ENCODE measurements at regions not wholly inside any gene's neighbourhood (a gene's known extent, or its start where the extent isn't known, plus 50 kb on each side); places are given as distances from the start of the nearest gene placed in this dataset.
"Not testable (repeated sequence)": the region's sequence is repeated elsewhere in the genome, so short reads cannot be mapped to it uniquely, and the experiment has no call there.

GRCh38 chr14:21923820-21924219 lies 250.2 kb upstream of the OR4E1 start:
- intact Hi-C loops (cut with micrococcal nuclease) = loop anchor here (2.0 to 5.0 kb wide), 2 partner anchors 17 to 38 kb away; no protein-coding TSS in a partner anchor
- H3K27me3 Mint-ChIP-seq = no peaks in the 10 kb centered on the region
- H3K27ac Mint-ChIP-seq = peak overlapping the region; percentile 88
- ChIA-PET POLR2A (interaction anchor here (1.3 kb wide), 1 partner anchor 607 kb away, joined by 3 read pairs; no protein-coding TSS in a partner anchor), CTCF (interaction anchor here (0.6 to 2.8 kb wide), 4 partner anchors 10 to 646 kb away, joined by 3 to 14 read pairs (median 5); no protein-coding TSS in a partner anchor)
- peak; percentile 49 for DNase-seq
- no peaks in the 10 kb centered on the region for H3K9me3 Mint-ChIP-seq
- peak overlapping the region; percentile 50 for H3K4me3 Mint-ChIP-seq
- peaks cover 44% of the 10 kb centered on the region for H3K4me1 Mint-ChIP-seq (ENCODE audit: low read depth)
- no peaks in the 10 kb centered on the region for H3K36me3 Mint-ChIP-seq

- Mint-ChIP-seq H3K27me3 (no peaks in the 10 kb centered on the region), H3K27ac (peak overlapping the region; percentile 81), H3K36me3 (no peaks in the 10 kb centered on the region), H3K4me1 (ENCODE audit: low read depth) (peaks cover 61% of the 10 kb centered on the region), H3K4me3 (no peak overlapping the region), H3K9me3 (no peaks in the 10 kb centered on the region)
- intact Hi-C loops (cut with micrococcal nuclease) = loop anchor here (5.0 kb wide), 1 partner anchor 41 kb away; no protein-coding TSS in a partner anchor
- ChIA-PET CTCF (interaction anchor here (0.5 to 5.6 kb wide), 13 partner anchors 8 to 649 kb away, joined by 3 to 71 read pairs (median 4); no protein-coding TSS in a partner anchor), POLR2A (interaction anchor here (0.9 to 1.8 kb wide), 2 partner anchors 585 to 610 kb away, joined by 3 to 5 read pairs; no protein-coding TSS in a partner anchor)
- no peak for DNase-seq
These were observed 247.8 kb upstream of the OR4E1 start for GRCh38 chr14:21921453-21921852.

GRCh38 chr14:21917699-21918436 lies 244.2 kb upstream of the OR4E1 start:
- Mint-ChIP-seq H3K4me3 (peak overlapping the region; percentile 73), H3K36me3 (no peaks in the 10 kb centered on the region), H3K4me1 (ENCODE audit: low read depth) (peaks cover 58% of the 10 kb centered on the region), H3K27me3 (no peaks in the 10 kb centered on the region), H3K9me3 (no peaks in the 10 kb centered on the region), H3K27ac (peak overlapping the region; percentile 73)
- peak; percentile 61 for DNase-seq
- intact Hi-C loops (cut with micrococcal nuclease) = loop anchor here (1.0 to 10.0 kb wide), 6 partner anchors 23 to 937 kb away; no protein-coding TSS in a partner anchor
- ChIA-PET POLR2A (interaction anchor here (0.6 to 1.5 kb wide), 8 partner anchors 47 to 647 kb away, joined by 3 to 5 read pairs (median 3); no protein-coding TSS in a partner anchor), CTCF (interaction anchor here (0.6 to 5.6 kb wide), 29 partner anchors 8 to 736 kb away, joined by 3 to 71 read pairs (median 4); no protein-coding TSS in a partner anchor)

- peaks cover 53% of the 10 kb centered on the region for H3K4me1 Mint-ChIP-seq (ENCODE audit: low read depth)
- DNase-seq = no peak
- H3K27ac Mint-ChIP-seq = peak overlapping the region; percentile 71
- intact Hi-C loops (cut with micrococcal nuclease) = loop anchor here (2.0 to 10.0 kb wide), 4 partner anchors 25 to 939 kb away; no protein-coding TSS in a partner anchor
- peak overlapping the region; percentile 49 for H3K4me3 Mint-ChIP-seq
- no peaks in the 10 kb centered on the region for H3K9me3 Mint-ChIP-seq
- ChIA-PET CTCF (interaction anchor here (0.8 to 4.5 kb wide), 4 partner anchors 49 to 654 kb away, joined by 3 to 31 read pairs (median 11); no protein-coding TSS in a partner anchor), POLR2A (no interaction called here)
- H3K27me3 Mint-ChIP-seq = no peaks in the 10 kb centered on the region
- H3K36me3 Mint-ChIP-seq = no peaks in the 10 kb centered on the region
These were observed 242.2 kb upstream of the OR4E1 start for GRCh38 chr14:21915826-21916225.

- Mint-ChIP-seq H3K27ac (peak overlapping the region; percentile 72), H3K36me3 (no peaks in the 10 kb centered on the region)
- intact Hi-C loops (cut with micrococcal nuclease) = loop anchor here (1.0 to 10.0 kb wide), 3 partner anchors 19 to 941 kb away; no protein-coding TSS in a partner anchor
These were observed 240.1 kb upstream of the OR4E1 start for GRCh38 chr14:21913759-21914158.

GRCh38 chr14:21912367-21912766 lies 238.7 kb upstream of the OR4E1 start:
- H3K27me3 Mint-ChIP-seq = no peaks in the 10 kb centered on the region
- H3K4me1 Mint-ChIP-seq (ENCODE audit: low read depth) = peaks cover 33% of the 10 kb centered on the region
- H3K4me3 Mint-ChIP-seq = no peak overlapping the region
- H3K36me3 Mint-ChIP-seq = no peaks in the 10 kb centered on the region
- POLR2A ChIA-PET = no interaction called here
- intact Hi-C loops (cut with micrococcal nuclease) = loop anchor here (2.0 to 10.0 kb wide), 2 partner anchors 18 to 942 kb away; no protein-coding TSS in a partner anchor
- H3K9me3 Mint-ChIP-seq = no peaks in the 10 kb centered on the region
- CTCF ChIA-PET = interaction anchor here (0.6 to 4.5 kb wide), 15 partner anchors 7 to 941 kb away, joined by 3 to 31 read pairs (median 13); partner anchors contain the start of gene OXA1L
- no peak for DNase-seq
- peak overlapping the region; percentile 19 for H3K27ac Mint-ChIP-seq

More at GRCh38 chr14:21913759-21914158, 240.1 kb upstream of the OR4E1 start:
- CTCF ChIA-PET = interaction anchor here (0.6 to 4.5 kb wide), 44 partner anchors 9 to 1016 kb away, joined by 3 to 31 read pairs (median 4); partner anchors contain the start of genes DAD1 and PRMT5
- H3K4me1 Mint-ChIP-seq (ENCODE audit: low read depth) = peaks cover 44% of the 10 kb centered on the region
- H3K9me3 Mint-ChIP-seq = no peaks in the 10 kb centered on the region
- H3K4me3 Mint-ChIP-seq = peak overlapping the region; percentile 64
- peak; percentile 84 for DNase-seq
- POLR2A ChIA-PET = interaction anchor here (0.7 to 1.2 kb wide), 6 partner anchors 32 to 644 kb away, joined by 3 to 6 read pairs (median 3); no protein-coding TSS in a partner anchor
- H3K27me3 Mint-ChIP-seq = no peaks in the 10 kb centered on the region

GRCh38 chr14:21911877-21912276 lies 238.3 kb upstream of the OR4E1 start:
- ChIA-PET POLR2A (no interaction called here), CTCF (interaction anchor here (0.7 to 4.5 kb wide), 12 partner anchors 9 to 941 kb away, joined by 3 to 31 read pairs (median 10); no protein-coding TSS in a partner anchor)
- H3K27me3 Mint-ChIP-seq = no peaks in the 10 kb centered on the region
- H3K9me3 Mint-ChIP-seq = no peaks in the 10 kb centered on the region
- peaks cover 28% of the 10 kb centered on the region for H3K4me1 Mint-ChIP-seq (ENCODE audit: low read depth)
- intact Hi-C loops (cut with micrococcal nuclease) = loop anchor here (2.0 to 10.0 kb wide), 2 partner anchors 17 to 943 kb away; no protein-coding TSS in a partner anchor
- no peaks in the 10 kb centered on the region for H3K36me3 Mint-ChIP-seq
- no peak for DNase-seq
- H3K27ac Mint-ChIP-seq = no peak overlapping the region
- H3K4me3 Mint-ChIP-seq = no peak overlapping the region

GRCh38 chr14:21910260-21910659 lies 236.6 kb upstream of the OR4E1 start:
- Mint-ChIP-seq H3K27ac (no peak overlapping the region), H3K4me1 (ENCODE audit: low read depth) (peaks cover 15% of the 10 kb centered on the region), H3K9me3 (no peaks in the 10 kb centered on the region), H3K27me3 (no peaks in the 10 kb centered on the region), H3K4me3 (no peak overlapping the region), H3K36me3 (no peaks in the 10 kb centered on the region)
- DNase-seq = no peak
- intact Hi-C loops (cut with micrococcal nuclease) = loop anchor here (10.0 kb wide), 1 partner anchor 945 kb away; no protein-coding TSS in a partner anchor
- ChIA-PET POLR2A (no interaction called here), CTCF (interaction anchor here (0.9 to 1.0 kb wide), 2 partner anchors 12 to 649 kb away, joined by 3 read pairs; no protein-coding TSS in a partner anchor)

GRCh38 chr14:21902561-21903181 lies 229.1 kb upstream of the OR4E1 start:
- intact Hi-C loops (cut with micrococcal nuclease) = no loop called here
- ChIA-PET CTCF (interaction anchor here (0.6 to 1.3 kb wide), 4 partner anchors 10 to 51 kb away, joined by 3 to 18 read pairs (median 4); no protein-coding TSS in a partner anchor), POLR2A (no interaction called here)
- H3K4me3 Mint-ChIP-seq = peak overlapping the region; percentile 71
- no peaks in the 10 kb centered on the region for H3K27me3 Mint-ChIP-seq
- H3K9me3 Mint-ChIP-seq = no peaks in the 10 kb centered on the region
- H3K36me3 Mint-ChIP-seq = no peaks in the 10 kb centered on the region
- peak; percentile 61 for DNase-seq
- H3K27ac Mint-ChIP-seq = peak overlapping the region; percentile 67
- peaks cover 14% of the 10 kb centered on the region for H3K4me1 Mint-ChIP-seq (ENCODE audit: low read depth)

GRCh38 chr14:21894898-21895194 lies 221.2 kb upstream of the OR4E1 start:
- H3K9me3 Mint-ChIP-seq, POLR2A ChIA-PET, H3K27me3 Mint-ChIP-seq, H3K36me3 Mint-ChIP-seq: not testable (repeated sequence)
- intact Hi-C loops (cut with micrococcal nuclease) = loop anchor here (2.0 kb wide), 1 partner anchor 18 kb away; no protein-coding TSS in a partner anchor
- CTCF ChIA-PET = interaction anchor here (1.4 to 2.2 kb wide), 4 partner anchors 18 to 676 kb away, joined by 5 to 13 read pairs (median 5); no protein-coding TSS in a partner anchor
- H3K4me1 Mint-ChIP-seq (ENCODE audit: low read depth) = peaks cover 25% of the 10 kb centered on the region
- peak overlapping the region; percentile 89 for H3K27ac Mint-ChIP-seq
- peak overlapping the region; percentile 80 for H3K4me3 Mint-ChIP-seq
- DNase-seq = peak; percentile 31
